ENCODE measurements at regions not wholly inside any gene's neighbourhood (a gene's known extent, or its start where the extent isn't known, plus 50 kb on each side); places are given as distances from the start of the nearest gene placed in this dataset.
"Not testable (repeated sequence)": the region's sequence is repeated elsewhere in the genome, so short reads cannot be mapped to it uniquely, and the experiment has no call there.

GRCh38 chr10:65360497-65360896 lies 1565.3 kb upstream of the LRRTM3 start:
- in situ Hi-C loops (cut with MboI; ENCODE audit: low sequenced_read_pairs), result no loop called here

- in situ Hi-C loops (cut with MboI; ENCODE audit: low sequenced_read_pairs), result no loop called here
Observed at GRCh38 chr10:65365878-65366277, 1560.0 kb upstream of the LRRTM3 start.

- in situ Hi-C loops (cut with MboI; ENCODE audit: low sequenced_read_pairs), result no loop called here
Observed at GRCh38 chr10:65367706-65368105, 1558.1 kb upstream of the LRRTM3 start.

GRCh38 chr10:65375528-65375927 lies 1550.3 kb upstream of the LRRTM3 start:
- in situ Hi-C loops (cut with MboI; ENCODE audit: low sequenced_read_pairs), result no loop called here

- in situ Hi-C loops (cut with MboI; ENCODE audit: low sequenced_read_pairs), result no loop called here
Observed at GRCh38 chr10:65377687-65378086, 1548.1 kb upstream of the LRRTM3 start.

GRCh38 chr10:65394502-65395297 lies 1531.1 kb upstream of the LRRTM3 start:
- in situ Hi-C loops (cut with MboI; ENCODE audit: low sequenced_read_pairs), result no loop called here

GRCh38 chr10:65395631-65396030 lies 1530.2 kb upstream of the LRRTM3 start:
- in situ Hi-C loops (cut with MboI; ENCODE audit: low sequenced_read_pairs), result no loop called here

GRCh38 chr10:65396997-65397396 lies 1528.8 kb upstream of the LRRTM3 start:
- in situ Hi-C loops (cut with MboI; ENCODE audit: low sequenced_read_pairs), result no loop called here

GRCh38 chr10:65408401-65408800 lies 1517.4 kb upstream of the LRRTM3 start:
- in situ Hi-C loops (cut with MboI; ENCODE audit: low sequenced_read_pairs), result no loop called here

GRCh38 chr10:65413001-65413400 lies 1512.8 kb upstream of the LRRTM3 start:
- in situ Hi-C loops (cut with MboI; ENCODE audit: low sequenced_read_pairs), result no loop called here

- in situ Hi-C loops (cut with MboI; ENCODE audit: low sequenced_read_pairs), result no loop called here
Observed at GRCh38 chr10:65415318-65415717, 1510.5 kb upstream of the LRRTM3 start.

GRCh38 chr10:65416094-65416493 lies 1509.7 kb upstream of the LRRTM3 start:
- in situ Hi-C loops (cut with MboI; ENCODE audit: low sequenced_read_pairs), result no loop called here

GRCh38 chr10:65419629-65420028 lies 1506.2 kb upstream of the LRRTM3 start:
- in situ Hi-C loops (cut with MboI; ENCODE audit: low sequenced_read_pairs), result no loop called here

GRCh38 chr10:65423043-65423442 lies 1502.8 kb upstream of the LRRTM3 start:
- in situ Hi-C loops (cut with MboI; ENCODE audit: low sequenced_read_pairs), result no loop called here

- in situ Hi-C loops (cut with MboI; ENCODE audit: low sequenced_read_pairs), result not testable (repeated sequence)
Observed at GRCh38 chr10:65429381-65429780, 1496.5 kb upstream of the LRRTM3 start.

GRCh38 chr10:65430979-65431378 lies 1494.9 kb upstream of the LRRTM3 start:
- in situ Hi-C loops (cut with MboI; ENCODE audit: low sequenced_read_pairs), result no loop called here

GRCh38 chr10:65470986-65471385 lies 1454.8 kb upstream of the LRRTM3 start:
- in situ Hi-C loops (cut with MboI; ENCODE audit: low sequenced_read_pairs), result no loop called here

- in situ Hi-C loops (cut with MboI; ENCODE audit: low sequenced_read_pairs), result no loop called here
Observed at GRCh38 chr10:65482848-65483247, 1443.0 kb upstream of the LRRTM3 start.

GRCh38 chr10:65491799-65492198 lies 1434.0 kb upstream of the LRRTM3 start:
- in situ Hi-C loops (cut with MboI; ENCODE audit: low sequenced_read_pairs), result no loop called here

- in situ Hi-C loops (cut with MboI; ENCODE audit: low sequenced_read_pairs), result no loop called here
Observed at GRCh38 chr10:65496541-65496940, 1429.3 kb upstream of the LRRTM3 start.

- in situ Hi-C loops (cut with MboI; ENCODE audit: low sequenced_read_pairs), result no loop called here
Observed at GRCh38 chr10:65497837-65498236, 1428.0 kb upstream of the LRRTM3 start.

- in situ Hi-C loops (cut with MboI; ENCODE audit: low sequenced_read_pairs), result no loop called here
Observed at GRCh38 chr10:65500716-65501115, 1425.1 kb upstream of the LRRTM3 start.

- in situ Hi-C loops (cut with MboI; ENCODE audit: low sequenced_read_pairs), result no loop called here
Observed at GRCh38 chr10:65501259-65501658, 1424.6 kb upstream of the LRRTM3 start.

Measured in HL-60/S4 treated with phorbol 12-myristate 13-acetate at 8.2 ng/mL for 4 days and 3 days (cell line).